ENCODE measurements at regions not wholly inside any gene's neighbourhood (a gene's known extent, or its start where the extent isn't known, plus 50 kb on each side); places are given as distances from the start of the nearest gene placed in this dataset.
"Not testable (repeated sequence)": the region's sequence is repeated elsewhere in the genome, so short reads cannot be mapped to it uniquely, and the experiment has no call there.

GRCh38 chr4:186957952-186958555, 234.4 kb upstream of the FAT1 start:
- DNase-seq (ENCODE audit: low read depth in 2 of 2): no peak

DNA sequence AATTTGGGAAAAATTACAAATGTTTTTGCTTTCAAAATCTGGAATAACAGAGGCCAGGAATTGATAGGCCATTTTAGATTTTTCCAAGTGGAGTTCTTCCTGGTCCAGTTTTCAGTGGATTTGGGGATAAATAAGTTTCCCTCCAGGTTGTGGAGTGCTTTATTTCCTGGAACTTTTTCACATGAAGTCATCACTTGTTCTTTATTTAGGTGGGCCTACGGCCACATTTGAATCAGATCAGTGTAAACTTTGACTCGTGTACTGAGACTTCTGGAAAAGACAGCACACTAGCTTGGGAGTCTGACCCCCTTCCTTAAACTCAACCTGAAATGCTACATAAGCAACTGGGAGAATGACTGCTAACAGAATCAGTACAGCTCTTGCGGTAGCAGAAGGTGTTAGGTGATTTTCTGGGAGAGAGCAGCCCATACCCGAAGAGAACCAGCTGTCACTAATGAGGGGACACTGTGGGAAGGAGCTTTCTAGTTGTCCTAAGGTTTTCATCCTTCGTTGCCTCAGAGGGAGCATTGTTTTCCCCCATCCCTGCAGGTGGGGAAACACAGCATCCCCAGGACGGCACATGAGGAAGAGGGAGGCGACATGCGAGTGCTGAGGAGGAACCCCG, 235.2 kb upstream of the FAT1 start:
- no peak for DNase-seq (ENCODE audit: low read depth in 2 of 2)

- DNase-seq (ENCODE audit: low read depth in 2 of 2): no peak
These were observed 256.5 kb upstream of the FAT1 start for GRCh38 chr4:186979961-186980745.

GRCh38 chr4:186981161-186981560, 257.5 kb upstream of the FAT1 start:
- DNase-seq (ENCODE audit: low read depth in 2 of 2): no peak

DNA sequence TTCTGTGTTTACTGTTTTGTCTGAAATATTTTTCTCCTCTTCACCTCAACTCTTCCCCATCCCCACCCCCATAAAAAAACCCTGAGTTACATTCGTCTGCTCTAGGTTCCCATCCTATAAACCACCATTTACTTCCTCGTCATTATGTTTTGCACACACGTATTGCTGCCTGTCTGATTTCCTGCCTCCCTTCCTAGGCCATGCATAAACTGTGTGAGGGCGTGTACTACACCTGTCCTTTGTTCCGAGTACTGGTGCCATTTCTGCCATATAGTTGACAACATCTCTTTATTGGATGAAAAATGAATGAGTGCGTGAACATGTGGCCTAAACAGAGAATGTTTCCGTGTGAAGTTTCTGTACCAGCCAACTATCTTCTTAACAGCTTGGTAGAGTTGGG, 258.5 kb upstream of the FAT1 start:
- no peak for DNase-seq (ENCODE audit: low read depth in 2 of 2)

DNA sequence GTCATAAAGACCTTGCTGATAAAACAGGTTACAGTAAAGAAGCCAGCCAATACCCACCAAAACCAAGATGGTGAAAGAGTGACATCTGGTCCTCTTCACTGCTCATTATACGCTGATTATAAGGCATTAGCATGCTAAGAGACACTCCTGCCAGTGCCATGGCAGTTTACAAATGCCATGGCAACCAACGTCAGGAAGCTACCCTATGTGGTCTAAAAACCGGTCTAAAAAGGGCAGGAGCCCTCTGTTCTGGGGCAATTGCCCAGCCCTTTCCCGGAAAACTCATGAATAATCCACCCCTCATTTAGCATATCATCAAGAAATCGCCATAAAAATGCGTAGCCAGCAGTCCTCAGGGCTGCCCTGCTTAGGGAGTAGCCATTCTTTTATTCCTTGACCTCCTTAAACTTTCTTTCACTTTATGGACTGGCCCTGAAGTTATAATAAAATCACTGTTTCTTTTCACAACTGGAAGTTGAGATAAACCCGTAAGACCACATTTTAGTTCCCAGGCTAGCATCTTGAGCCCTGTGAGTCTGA, 260.5 kb upstream of the FAT1 start:
- DNase-seq (ENCODE audit: low read depth in 2 of 2): no peak

DNA sequence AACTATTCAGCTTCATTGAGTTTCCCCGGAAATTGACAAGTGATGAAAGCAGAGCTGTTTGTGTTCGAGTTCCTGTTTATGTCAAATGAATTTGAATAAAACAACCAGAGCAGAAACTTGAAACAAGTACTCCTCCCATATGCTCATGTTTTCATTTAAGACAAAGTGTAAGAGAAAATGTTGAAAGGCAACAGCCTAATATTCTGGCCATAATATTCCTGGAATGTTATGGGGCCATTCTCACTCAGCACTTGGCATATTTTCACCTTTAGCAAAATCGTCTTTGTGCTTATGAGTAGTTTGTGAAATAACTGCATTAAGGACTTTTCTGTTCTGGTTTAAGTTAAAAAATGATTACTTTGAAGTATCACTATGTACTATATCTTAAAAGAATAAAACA, 276.0 kb upstream of the FAT1 start:
- DNase-seq (ENCODE audit: low read depth in 2 of 2): no peak

GRCh38 chr4:187000281-187000680, 276.6 kb upstream of the FAT1 start:
- DNase-seq (ENCODE audit: low read depth in 2 of 2): no peak

DNA sequence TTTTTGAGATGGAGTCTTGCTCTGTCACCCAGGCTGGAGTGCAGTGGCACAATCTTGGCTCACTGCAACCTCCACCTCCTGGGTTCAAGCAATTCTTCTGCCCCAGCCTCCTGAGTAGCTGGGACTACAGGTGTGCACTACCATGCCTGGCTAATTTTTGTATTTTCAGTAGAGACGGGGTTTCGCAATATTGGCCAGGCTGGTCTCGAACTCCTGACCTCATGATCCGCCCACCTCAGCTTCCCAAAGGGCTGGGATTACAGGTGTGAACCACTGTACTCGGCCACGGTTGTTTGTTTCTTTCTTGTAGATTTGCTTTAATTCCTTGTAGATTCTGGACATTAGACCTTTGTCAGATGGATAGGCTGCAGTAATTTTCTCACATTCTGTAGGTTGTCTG, 278.5 kb upstream of the FAT1 start:
- not testable (repeated sequence) for DNase-seq (ENCODE audit: low read depth in 2 of 2)

- no peak for DNase-seq (ENCODE audit: low read depth in 2 of 2)
These were observed 281.0 kb upstream of the FAT1 start for GRCh38 chr4:187004628-187005027.

- no peak for DNase-seq (ENCODE audit: low read depth in 2 of 2)
These were observed 282.5 kb upstream of the FAT1 start for GRCh38 chr4:187006189-187006618.

GRCh38 chr4:187010052-187010451, 286.4 kb upstream of the FAT1 start:
- DNase-seq (ENCODE audit: low read depth in 2 of 2): no peak

DNA sequence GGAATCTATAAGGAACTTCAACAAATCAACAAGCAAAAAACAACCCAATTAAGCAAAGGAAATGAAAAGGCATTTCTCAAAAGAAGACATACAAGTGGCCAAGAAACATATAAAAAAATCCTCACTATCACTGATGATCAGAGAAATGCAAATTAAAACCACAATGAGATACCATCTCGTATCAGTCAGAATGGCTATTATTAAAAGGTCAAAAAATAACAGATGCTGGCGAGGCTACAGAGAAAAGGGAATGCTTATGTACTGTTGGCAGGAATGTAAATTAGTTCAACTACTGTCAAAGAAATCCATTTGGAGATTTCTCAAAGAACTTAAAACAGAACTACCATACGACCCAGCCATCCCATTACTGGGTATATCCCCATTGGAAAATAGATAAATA, 292.4 kb upstream of the FAT1 start:
- DNase-seq (ENCODE audit: low read depth in 2 of 2): no peak

DNA sequence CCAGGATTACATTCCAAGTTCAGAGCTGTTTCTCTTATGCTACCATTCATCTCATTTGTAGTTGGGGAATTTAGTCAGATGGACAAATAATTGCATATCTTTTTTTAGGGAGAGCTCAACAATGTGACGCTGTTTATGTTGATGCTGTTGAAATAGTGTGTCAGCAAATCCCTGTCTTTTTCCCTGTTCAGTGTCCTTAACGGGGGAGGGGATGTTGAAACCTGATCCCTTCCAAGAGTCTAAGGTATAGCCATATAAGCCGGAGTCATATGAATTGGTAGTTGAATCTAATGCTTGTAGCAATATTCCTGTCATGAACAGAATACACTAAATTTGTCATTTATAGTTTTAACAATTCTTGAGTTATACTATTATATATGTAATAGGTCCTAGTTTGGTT, 293.5 kb upstream of the FAT1 start:
- no peak for DNase-seq (ENCODE audit: low read depth in 2 of 2)

GRCh38 chr4:187019896-187020295, 296.2 kb upstream of the FAT1 start:
- no peak for DNase-seq (ENCODE audit: low read depth in 2 of 2)

DNA sequence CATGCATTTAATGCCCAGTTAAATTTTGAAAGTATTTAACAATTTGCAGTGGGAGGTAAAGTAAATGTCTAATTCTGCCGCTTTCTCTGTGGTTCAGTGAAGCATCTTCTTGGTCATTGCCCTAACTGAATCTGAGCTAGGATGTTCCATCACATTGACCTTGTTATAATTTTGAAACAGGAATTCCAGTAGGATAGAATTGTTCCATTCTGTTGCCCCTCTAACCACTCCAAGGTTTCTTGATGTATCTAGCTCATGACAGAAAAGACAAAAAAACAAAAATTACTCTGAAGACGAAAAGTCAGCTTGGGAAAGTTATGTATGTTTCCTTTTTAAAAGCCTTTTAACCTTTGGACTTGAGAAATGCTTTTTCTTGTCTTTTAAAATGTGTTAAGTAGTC, 297.0 kb upstream of the FAT1 start:
- DNase-seq (ENCODE audit: low read depth in 2 of 2): no peak

- DNase-seq (ENCODE audit: low read depth in 2 of 2): no peak
These were observed 298.0 kb upstream of the FAT1 start for GRCh38 chr4:187021436-187022205.

DNA sequence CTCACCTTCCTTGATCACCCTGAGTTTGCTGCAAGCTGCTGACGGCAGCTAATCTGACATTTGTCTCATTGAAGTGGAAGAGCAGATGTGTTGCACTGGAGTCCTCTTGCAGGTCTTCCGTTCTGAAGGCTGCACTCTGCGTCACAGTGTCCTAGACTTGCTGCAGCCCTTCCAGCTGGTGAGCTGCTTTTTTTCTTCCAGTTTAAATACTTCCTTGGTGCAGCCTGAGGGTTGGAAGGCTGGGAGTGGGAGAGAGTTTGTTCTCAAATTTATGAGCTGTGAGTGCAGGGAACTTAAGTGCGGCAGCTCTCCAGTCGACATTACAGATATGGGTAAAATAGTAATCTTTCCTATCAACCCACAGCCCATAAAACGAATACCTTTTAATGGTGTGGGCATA, 303.6 kb upstream of the FAT1 start:
- no peak for DNase-seq (ENCODE audit: low read depth in 2 of 2)

DNA sequence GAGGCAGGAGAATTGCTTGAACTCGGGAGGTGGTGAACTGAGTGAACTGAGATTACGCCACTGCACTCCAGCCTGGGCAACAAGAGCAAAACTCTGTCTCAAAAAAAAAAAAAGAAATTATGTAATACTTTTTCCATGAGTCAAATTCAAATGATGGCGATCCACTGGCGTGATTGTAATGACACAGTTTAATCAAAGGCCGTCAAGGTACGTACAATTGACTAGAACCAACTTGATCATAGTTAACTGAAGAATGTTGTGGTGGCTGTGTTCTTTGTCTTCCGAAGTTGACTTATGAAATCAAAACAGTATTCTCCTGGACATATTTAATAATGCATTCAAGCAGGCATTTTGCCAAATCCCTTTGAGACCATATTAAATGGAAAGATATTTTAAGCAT, 318.6 kb upstream of the FAT1 start:
- no peak for DNase-seq (ENCODE audit: low read depth in 2 of 2)

- DNase-seq (ENCODE audit: low read depth in 2 of 2): no peak
These were observed 322.8 kb upstream of the FAT1 start for GRCh38 chr4:187046471-187046870.

GRCh38 chr4:187059021-187059420, 335.4 kb upstream of the FAT1 start:
- DNase-seq (ENCODE audit: low read depth in 2 of 2): no peak

DNA sequence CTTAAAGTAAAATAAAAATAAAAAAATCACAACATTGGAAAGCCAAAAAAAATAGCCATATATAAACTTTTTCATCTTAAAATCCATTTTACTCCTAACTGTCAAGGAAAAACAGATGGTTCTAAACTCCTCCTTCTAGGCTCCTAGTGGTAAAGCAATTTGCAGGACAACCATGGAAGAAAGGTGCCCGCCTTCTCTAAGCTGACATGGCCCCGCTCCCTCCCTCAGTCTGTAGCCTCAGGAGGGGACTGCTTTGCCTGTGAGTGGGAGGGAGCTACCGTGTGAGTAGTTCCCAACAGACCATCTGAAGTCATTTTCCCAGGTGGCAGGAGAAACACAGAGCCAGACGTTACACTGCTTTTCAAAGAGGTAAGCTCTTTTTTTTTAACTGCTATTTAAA, 336.2 kb upstream of the FAT1 start:
- DNase-seq (ENCODE audit: low read depth in 2 of 2): no peak

All from lung microvascular endothelial cell (primary cell).